ENCODE measurements at regions not wholly inside any gene's neighbourhood (a gene's known extent, or its start where the extent isn't known, plus 50 kb on each side); places are given as distances from the start of the nearest gene placed in this dataset.
"Not testable (repeated sequence)": the region's sequence is repeated elsewhere in the genome, so short reads cannot be mapped to it uniquely, and the experiment has no call there.

DNA sequence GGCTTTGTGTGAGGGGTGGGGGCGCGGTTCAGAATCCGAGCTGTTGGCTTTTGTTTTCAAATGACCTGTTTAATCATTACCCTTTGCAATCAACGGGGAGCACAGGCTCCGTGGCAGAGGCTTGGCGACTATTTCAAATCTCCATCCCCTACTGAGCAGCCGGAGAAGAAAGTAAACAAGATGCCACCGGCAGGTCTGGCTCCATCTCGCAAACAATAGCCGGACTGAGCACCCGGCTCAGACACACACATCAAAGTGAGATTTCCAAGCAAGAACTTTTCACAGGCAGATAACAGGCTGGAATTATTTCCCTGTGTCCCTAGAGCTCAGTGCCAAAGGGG lies 143.4 kb downstream of the GTF2IRD2B start:
- TF ChIP-seq EP400 (IDR thresholded peaks at IDR 0.05); ZBTB8A (IDR thresholded peaks at IDR 0.05; ENCODE audit: partially characterized antibody); MAFG (tag; conservative IDR thresholded peaks at IDR 0.05); RAD21 (CRISPR knock-in tag; conservative IDR thresholded peaks at IDR 0.05 in 1 of 2, IDR thresholded peaks at IDR 0.05 in 1 of 2); ZKSCAN8 (CRISPR knock-in tag; IDR thresholded peaks at IDR 0.05); CTCF (IDR thresholded peaks at IDR 0.05 in 2 of 3, conservative IDR thresholded peaks at IDR 0.05 in 1 of 3; ENCODE audit: insufficient read depth in 2 of 3, low read depth in 1 of 3, low read length in 3 of 3); ATF7 (IDR thresholded peaks at IDR 0.05): not testable (repeated sequence)
- TF ChIP-seq, protein P1, sequence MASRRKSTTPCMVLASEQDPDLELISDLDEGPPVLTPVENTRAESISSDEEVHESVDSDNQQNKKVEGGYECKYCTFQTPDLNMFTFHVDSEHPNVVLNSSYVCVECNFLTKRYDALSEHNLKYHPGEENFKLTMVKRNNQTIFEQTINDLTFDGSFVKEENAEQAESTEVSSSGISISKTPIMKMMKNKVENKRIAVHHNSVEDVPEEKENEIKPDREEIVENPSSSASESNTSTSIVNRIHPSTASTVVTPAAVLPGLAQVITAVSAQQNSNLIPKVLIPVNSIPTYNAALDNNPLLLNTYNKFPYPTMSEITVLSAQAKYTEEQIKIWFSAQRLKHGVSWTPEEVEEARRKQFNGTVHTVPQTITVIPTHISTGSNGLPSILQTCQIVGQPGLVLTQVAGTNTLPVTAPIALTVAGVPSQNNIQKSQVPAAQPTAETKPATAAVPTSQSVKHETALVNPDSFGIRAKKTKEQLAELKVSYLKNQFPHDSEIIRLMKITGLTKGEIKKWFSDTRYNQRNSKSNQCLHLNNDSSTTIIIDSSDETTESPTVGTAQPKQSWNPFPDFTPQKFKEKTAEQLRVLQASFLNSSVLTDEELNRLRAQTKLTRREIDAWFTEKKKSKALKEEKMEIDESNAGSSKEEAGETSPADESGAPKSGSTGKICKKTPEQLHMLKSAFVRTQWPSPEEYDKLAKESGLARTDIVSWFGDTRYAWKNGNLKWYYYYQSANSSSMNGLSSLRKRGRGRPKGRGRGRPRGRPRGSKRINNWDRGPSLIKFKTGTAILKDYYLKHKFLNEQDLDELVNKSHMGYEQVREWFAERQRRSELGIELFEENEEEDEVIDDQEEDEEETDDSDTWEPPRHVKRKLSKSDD (conservative IDR thresholded peaks at IDR 0.05; ENCODE audit: low read length), result not testable (repeated sequence)

All from K562 (cell line).